ENCODE measurements at regions not wholly inside any gene's neighbourhood (a gene's known extent, or its start where the extent isn't known, plus 50 kb on each side); places are given as distances from the start of the nearest gene placed in this dataset.

GRCh38 chr1:164932580-164932979, 373.6 kb downstream of the PBX1 start:
- DNase-seq (ENCODE audit: low read depth): no peak
- no peak overlapping the region for H3K4me3 ChIP-seq (ENCODE audit: low read length)
- TF ChIP-seq CTCF (IDR thresholded peaks at IDR 0.05; ENCODE audit: insufficient read depth, low read depth, low read length, missing control alignments): no peak

GRCh38 chr1:164930833-164931232, 371.8 kb downstream of the PBX1 start:
- H3K4me3 ChIP-seq (ENCODE audit: low read length): no peak overlapping the region
- DNase-seq (ENCODE audit: low read depth): no peak
- TF ChIP-seq CTCF (IDR thresholded peaks at IDR 0.05; ENCODE audit: insufficient read depth, low read depth, low read length, missing control alignments): no peak

- DNase-seq (ENCODE audit: low read depth): no peak
- TF ChIP-seq CTCF (IDR thresholded peaks at IDR 0.05; ENCODE audit: insufficient read depth, low read depth, low read length, missing control alignments): no peak
- H3K4me3 ChIP-seq (ENCODE audit: low read length): no peak overlapping the region
These were observed 371.3 kb downstream of the PBX1 start for GRCh38 chr1:164930241-164930640.

GRCh38 chr1:164928232-164928812, 369.3 kb downstream of the PBX1 start:
- no peak overlapping the region for H3K4me3 ChIP-seq (ENCODE audit: low read length)
- no peak for TF ChIP-seq CTCF (IDR thresholded peaks at IDR 0.05; ENCODE audit: insufficient read depth, low read depth, low read length, missing control alignments)
- no peak for DNase-seq (ENCODE audit: low read depth)

GRCh38 chr1:164926107-164926506, 367.1 kb downstream of the PBX1 start:
- no peak for TF ChIP-seq CTCF (IDR thresholded peaks at IDR 0.05; ENCODE audit: insufficient read depth, low read depth, low read length, missing control alignments)
- DNase-seq (ENCODE audit: low read depth): no peak
- H3K4me3 ChIP-seq (ENCODE audit: low read length): no peak overlapping the region

GRCh38 chr1:164922585-164922984, 363.6 kb downstream of the PBX1 start:
- no peak for DNase-seq (ENCODE audit: low read depth)
- no peak overlapping the region for H3K4me3 ChIP-seq (ENCODE audit: low read length)
- no peak for TF ChIP-seq CTCF (IDR thresholded peaks at IDR 0.05; ENCODE audit: insufficient read depth, low read depth, low read length, missing control alignments)

GRCh38 chr1:164921493-164921892, 362.5 kb downstream of the PBX1 start:
- TF ChIP-seq CTCF (IDR thresholded peaks at IDR 0.05; ENCODE audit: insufficient read depth, low read depth, low read length, missing control alignments): no peak
- no peak for DNase-seq (ENCODE audit: low read depth)

More at GRCh38 chr1:164921493-164921892, 362.5 kb downstream of the PBX1 start:
- H3K4me3 ChIP-seq (ENCODE audit: low read length): no peak overlapping the region

Measured in epithelial cell of esophagus (primary cell).